ENCODE measurements at regions not wholly inside any gene's neighbourhood (a gene's known extent, or its start where the extent isn't known, plus 50 kb on each side); places are given as distances from the start of the nearest gene placed in this dataset.

- Histone ChIP-seq H3K27me3 (replicated peaks; ENCODE audit: insufficient read depth) (no peaks in the 10 kb centered on the region), H3K79me2 (ENCODE audit: insufficient read depth) (no peaks in the 10 kb centered on the region), H3K9me2 (ENCODE audit: insufficient read depth) (no peaks in the 10 kb centered on the region), H4K20me1 (ENCODE audit: insufficient read depth) (no peaks in the 10 kb centered on the region), H3K9ac (no peak overlapping the region), H3K4me1 (ENCODE audit: insufficient read depth) (no peaks in the 10 kb centered on the region), H2AFZ (no peak overlapping the region), H3K9me3 (ENCODE audit: low read depth) (no peaks in the 10 kb centered on the region), H3K4me3 (no peak overlapping the region), H3K4me2 (ENCODE audit: unreplicated experiment) (no peak overlapping the region), H3F3A (ENCODE audit: insufficient read depth) (no peaks in the 10 kb centered on the region), H3K36me3 (ENCODE audit: low read depth) (no peaks in the 10 kb centered on the region), H3K27ac (no peak overlapping the region)
- in situ Hi-C loops (cut with MboI) = no loop called here
- 26 to 31% methylated on average over 4 of the region's 4 CpGs for WGBS, 2 experiments (ENCODE audit: low coverage in 1 of 2, low lambda C conversion rate in 2 of 2, missing lambda C conversion rate in 2 of 2)
- no peak for TF ChIP-seq EZH2 (IDR thresholded peaks at IDR 0.05; ENCODE audit: insufficient read depth, poor library complexity, severe bottlenecking)
- no peak for TF ChIP-seq EZH2phosphoT487 (IDR thresholded peaks at IDR 0.05; ENCODE audit: insufficient read depth, low read depth)
- DNase-seq = no peak
These were observed 59.9 kb downstream of the GPR65 start for GRCh38 chr14:88064841-88065240.

- Histone ChIP-seq H3K36me3 (ENCODE audit: low read depth) (no peaks in the 10 kb centered on the region), H3K27me3 (replicated peaks; ENCODE audit: insufficient read depth) (no peaks in the 10 kb centered on the region), H3K9me2 (ENCODE audit: insufficient read depth) (no peaks in the 10 kb centered on the region), H3K9ac (no peak overlapping the region), H3K4me2 (ENCODE audit: unreplicated experiment) (no peak overlapping the region), H2AFZ (no peak overlapping the region), H3K9me3 (ENCODE audit: low read depth) (no peaks in the 10 kb centered on the region), H3K27ac (no peak overlapping the region), H3K4me1 (ENCODE audit: insufficient read depth) (no peaks in the 10 kb centered on the region), H4K20me1 (ENCODE audit: insufficient read depth) (no peaks in the 10 kb centered on the region), H3K4me3 (no peak overlapping the region), H3F3A (ENCODE audit: insufficient read depth) (no peaks in the 10 kb centered on the region), H3K79me2 (ENCODE audit: insufficient read depth) (no peaks in the 10 kb centered on the region)
- TF ChIP-seq EZH2phosphoT487 (IDR thresholded peaks at IDR 0.05; ENCODE audit: insufficient read depth, low read depth) = no peak
- no peak for TF ChIP-seq EZH2 (IDR thresholded peaks at IDR 0.05; ENCODE audit: insufficient read depth, poor library complexity, severe bottlenecking)
- no peak for DNase-seq
- 73 to 77% methylated on average over 1 of the region's 1 CpG for WGBS, 2 experiments (ENCODE audit: low coverage in 1 of 2, low lambda C conversion rate in 2 of 2, missing lambda C conversion rate in 2 of 2)
- in situ Hi-C loops (cut with MboI) = no loop called here
These were observed 64.7 kb downstream of the GPR65 start for GRCh38 chr14:88069677-88070076.

- no peaks in the 10 kb centered on the region for H3K79me2 ChIP-seq (ENCODE audit: insufficient read depth)
- H3K27ac ChIP-seq = no peak overlapping the region
- H3K9ac ChIP-seq = no peak overlapping the region
- no peaks in the 10 kb centered on the region for H3F3A ChIP-seq (ENCODE audit: insufficient read depth)
- in situ Hi-C loops (cut with MboI) = no loop called here
- no peaks in the 10 kb centered on the region for H4K20me1 ChIP-seq (ENCODE audit: insufficient read depth)
- no peaks in the 10 kb centered on the region for H3K27me3 ChIP-seq (replicated peaks; ENCODE audit: insufficient read depth)
- H3K4me1 ChIP-seq (ENCODE audit: insufficient read depth) = no peaks in the 10 kb centered on the region
- TF ChIP-seq EZH2 (IDR thresholded peaks at IDR 0.05; ENCODE audit: insufficient read depth, poor library complexity, severe bottlenecking) = no peak
- no peak for TF ChIP-seq EZH2phosphoT487 (IDR thresholded peaks at IDR 0.05; ENCODE audit: insufficient read depth, low read depth)
- WGBS, 2 experiments (ENCODE audit: low coverage in 1 of 2, low lambda C conversion rate in 2 of 2, missing lambda C conversion rate in 2 of 2) = 33 to 42% methylated on average over 4 of the region's 4 CpGs
- no peak overlapping the region for H2AFZ ChIP-seq
- no peaks in the 10 kb centered on the region for H3K9me2 ChIP-seq (ENCODE audit: insufficient read depth)
- H3K4me3 ChIP-seq = no peak overlapping the region
- DNase-seq = no peak
- H3K9me3 ChIP-seq (ENCODE audit: low read depth) = no peaks in the 10 kb centered on the region
- no peaks in the 10 kb centered on the region for H3K36me3 ChIP-seq (ENCODE audit: low read depth)
- H3K4me2 ChIP-seq (ENCODE audit: unreplicated experiment) = no peak overlapping the region
These were observed 70.5 kb downstream of the GPR65 start for GRCh38 chr14:88075269-88075981.

GRCh38 chr14:88078525-88078924, 73.6 kb downstream of the GPR65 start:
- Histone ChIP-seq H4K20me1 (ENCODE audit: insufficient read depth) (no peaks in the 10 kb centered on the region), H3K36me3 (ENCODE audit: low read depth) (no peaks in the 10 kb centered on the region), H3K4me1 (ENCODE audit: insufficient read depth) (no peaks in the 10 kb centered on the region), H3K27me3 (replicated peaks; ENCODE audit: insufficient read depth) (no peaks in the 10 kb centered on the region), H3K79me2 (ENCODE audit: insufficient read depth) (no peaks in the 10 kb centered on the region), H2AFZ (no peak overlapping the region), H3K9me2 (ENCODE audit: insufficient read depth) (no peaks in the 10 kb centered on the region), H3K27ac (no peak overlapping the region), H3K9ac (no peak overlapping the region), H3K4me3 (no peak overlapping the region), H3K9me3 (ENCODE audit: low read depth) (no peaks in the 10 kb centered on the region), H3F3A (ENCODE audit: insufficient read depth) (no peaks in the 10 kb centered on the region), H3K4me2 (ENCODE audit: unreplicated experiment) (no peak overlapping the region)
- DNase-seq = no peak
- WGBS, 2 experiments (ENCODE audit: low coverage in 1 of 2, low lambda C conversion rate in 2 of 2, missing lambda C conversion rate in 2 of 2) = 8 to 36% methylated on average over 1 of the region's 1 CpG
- TF ChIP-seq EZH2 (IDR thresholded peaks at IDR 0.05; ENCODE audit: insufficient read depth, poor library complexity, severe bottlenecking) (no peak), EZH2phosphoT487 (IDR thresholded peaks at IDR 0.05; ENCODE audit: insufficient read depth, low read depth) (no peak)
- in situ Hi-C loops (cut with MboI) = no loop called here

Data from GM23248 (cell line).